ENCODE measurements at regions not wholly inside any gene's neighbourhood (a gene's known extent, or its start where the extent isn't known, plus 50 kb on each side); places are given as distances from the start of the nearest gene placed in this dataset.

DNA sequence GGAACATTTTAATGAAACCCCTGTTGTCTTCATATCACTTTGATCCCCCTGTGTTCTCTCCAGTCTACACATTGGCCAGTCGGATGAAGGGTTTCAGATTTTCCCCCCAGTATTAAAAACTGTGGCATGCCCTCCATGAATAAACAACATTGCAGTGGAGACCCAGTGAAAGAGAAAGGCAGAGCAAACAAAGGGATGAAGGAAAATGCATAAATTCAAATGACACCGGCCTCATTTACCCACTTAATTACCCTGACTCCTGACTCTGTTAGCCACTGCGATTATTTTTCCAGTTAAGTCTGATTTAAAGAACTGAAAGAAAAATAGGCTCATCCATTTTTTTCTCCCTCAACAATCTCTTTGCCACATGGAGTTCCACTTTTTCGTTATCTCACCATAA lies 569.2 kb downstream of the TFAP2B start:
- H3K36me3 Mint-ChIP-seq, result no peaks in the 10 kb centered on the region
- peaks cover 13 to 14% of the 10 kb centered on the region in 2 donors for H3K9me3 Mint-ChIP-seq
- H3K27ac Mint-ChIP-seq, result no peak overlapping the region
- no peak for ATAC-seq
- DNase-seq (ENCODE audit: low spot score in 2 of 2), result no peak

- ATAC-seq, result no peak
- Mint-ChIP-seq H3K9me3 (peaks cover 6 to 7% of the 10 kb centered on the region in 2 donors), H3K36me3 (no peaks in the 10 kb centered on the region), H3K27ac (no peak overlapping the region)
- DNase-seq (ENCODE audit: low spot score in 2 of 2), result no peak
These were observed 575.4 kb downstream of the TFAP2B start for GRCh38 chr6:51394061-51394460.

DNA sequence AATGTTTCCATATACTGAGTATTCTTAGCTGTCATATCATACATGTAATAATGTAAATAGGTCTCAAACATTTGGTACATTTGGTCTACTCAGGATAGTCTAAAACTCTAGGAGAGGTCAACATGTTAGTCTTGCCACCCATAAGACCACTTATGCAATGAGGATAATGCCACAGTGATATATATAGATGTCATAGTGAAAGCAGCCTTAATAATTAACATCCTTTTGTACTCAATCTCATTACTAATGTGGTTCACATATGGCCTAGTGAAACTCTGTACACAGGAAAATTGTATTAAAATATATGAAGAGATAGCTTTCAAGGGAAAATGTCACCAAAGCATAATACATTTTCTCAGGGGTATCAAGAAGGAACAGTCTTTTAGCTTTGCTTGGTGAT lies 577.9 kb downstream of the TFAP2B start:
- no peak for ATAC-seq
- Mint-ChIP-seq H3K36me3 (no peaks in the 10 kb centered on the region), H3K9me3 (peaks cover 3 to 4% of the 10 kb centered on the region in 2 donors), H3K27ac (no peak overlapping the region)
- DNase-seq (ENCODE audit: low spot score in 2 of 2), result no peak

GRCh38 chr6:51398064-51398705 lies 579.5 kb downstream of the TFAP2B start:
- ATAC-seq (no peak), DNase-seq (ENCODE audit: low spot score in 2 of 2) (no peak)
- peaks cover 0 to 3% of the 10 kb centered on the region in 2 donors for H3K9me3 Mint-ChIP-seq
- no peak overlapping the region for H3K27ac Mint-ChIP-seq
- H3K36me3 Mint-ChIP-seq, result no peaks in the 10 kb centered on the region

- H3K9me3 Mint-ChIP-seq, result peaks cover 0 to 3% of the 10 kb centered on the region in 2 donors
- no peak overlapping the region for H3K27ac Mint-ChIP-seq
- ATAC-seq (no peak), DNase-seq (ENCODE audit: low spot score in 2 of 2) (no peak)
- H3K36me3 Mint-ChIP-seq, result no peaks in the 10 kb centered on the region
These were observed 580.1 kb downstream of the TFAP2B start for GRCh38 chr6:51398793-51399192.

DNA sequence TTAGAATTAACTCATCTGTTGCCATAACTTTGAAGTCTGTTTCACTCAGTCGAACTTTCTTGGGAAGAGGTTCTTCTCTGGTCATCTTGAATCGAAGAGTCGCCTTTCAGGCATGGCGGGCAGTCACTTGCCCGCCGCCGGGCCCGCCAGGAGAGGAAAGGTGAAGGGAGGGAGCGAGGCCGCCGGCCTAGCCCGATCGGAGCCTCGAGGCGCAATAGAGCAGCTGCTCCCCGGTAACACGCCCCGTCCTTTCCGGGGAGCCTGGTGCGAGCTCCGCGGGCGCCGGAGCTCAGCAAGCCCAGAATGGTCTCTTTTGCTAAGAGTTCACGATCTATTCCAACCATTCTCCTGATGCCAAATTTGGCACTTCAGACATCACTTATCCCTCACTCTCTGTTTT lies 591.8 kb downstream of the TFAP2B start:
- ATAC-seq (no peak), DNase-seq (ENCODE audit: low spot score in 2 of 2) (no peak)
- H3K9me3 Mint-ChIP-seq, result peaks cover 8 to 14% of the 10 kb centered on the region in 2 donors
- no peak overlapping the region for H3K27ac Mint-ChIP-seq
- no peaks in the 10 kb centered on the region for H3K36me3 Mint-ChIP-seq

DNA sequence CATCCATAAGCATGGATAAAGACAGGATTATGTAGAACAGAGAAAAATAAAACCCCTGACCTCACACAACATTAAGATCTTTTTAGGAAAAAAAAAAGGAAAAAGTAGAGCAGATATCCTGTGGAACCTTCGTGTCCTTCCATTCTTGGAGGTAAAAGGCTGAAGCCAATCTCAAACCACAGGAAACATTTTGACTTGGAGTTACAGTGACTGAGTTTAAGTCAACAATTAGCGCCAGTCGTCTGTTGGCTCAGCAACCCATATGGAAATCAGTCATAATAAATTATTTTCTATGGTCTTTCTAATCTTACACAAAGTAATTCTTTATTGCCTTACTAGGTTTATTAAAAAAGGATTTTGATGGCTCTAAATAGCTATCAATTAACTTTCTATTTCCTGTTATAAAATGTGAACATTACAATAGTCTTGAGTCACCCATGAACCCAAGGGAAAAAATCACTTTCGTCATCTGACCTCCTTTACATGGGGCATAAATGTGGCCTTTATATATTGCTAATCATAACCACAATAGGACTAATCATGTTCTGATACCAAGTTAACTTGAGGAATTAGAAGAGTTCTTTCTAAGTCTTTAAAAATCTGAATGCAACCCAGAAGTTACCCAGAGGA lies 592.9 kb downstream of the TFAP2B start:
- no peak for DNase-seq (ENCODE audit: low spot score in 2 of 2)
- Mint-ChIP-seq H3K36me3 (no peaks in the 10 kb centered on the region), H3K27ac (no peak overlapping the region), H3K9me3 (peaks cover 5 to 10% of the 10 kb centered on the region in 2 donors)
- no peak for ATAC-seq

- DNase-seq (ENCODE audit: low spot score in 2 of 2) (no peak), ATAC-seq (no peak)
- no peaks in the 10 kb centered on the region for H3K36me3 Mint-ChIP-seq
- H3K27ac Mint-ChIP-seq, result no peak overlapping the region
- peaks cover 8 to 13% of the 10 kb centered on the region in 2 donors for H3K9me3 Mint-ChIP-seq
These were observed 595.7 kb downstream of the TFAP2B start for GRCh38 chr6:51414361-51414760.

GRCh38 chr6:51415501-51415900 lies 596.8 kb downstream of the TFAP2B start:
- no peak overlapping the region for H3K27ac Mint-ChIP-seq
- DNase-seq (ENCODE audit: low spot score in 2 of 2) (no peak), ATAC-seq (no peak)
- peaks cover 10 to 15% of the 10 kb centered on the region in 2 donors for H3K9me3 Mint-ChIP-seq
- no peaks in the 10 kb centered on the region for H3K36me3 Mint-ChIP-seq

GRCh38 chr6:51429017-51429712 lies 610.5 kb downstream of the TFAP2B start:
- DNase-seq (ENCODE audit: low spot score in 2 of 2) (no peak), ATAC-seq (no peak)
- Mint-ChIP-seq H3K9me3 (peaks cover 9 to 10% of the 10 kb centered on the region in 2 donors), H3K27ac (no peak overlapping the region), H3K36me3 (no peaks in the 10 kb centered on the region)

GRCh38 chr6:51430589-51430988 lies 611.9 kb downstream of the TFAP2B start:
- DNase-seq (ENCODE audit: low spot score in 2 of 2), result no peak
- no peaks in the 10 kb centered on the region for H3K36me3 Mint-ChIP-seq
- no peak for ATAC-seq
- H3K27ac Mint-ChIP-seq, result no peak overlapping the region
- H3K9me3 Mint-ChIP-seq, result peaks cover 4 to 8% of the 10 kb centered on the region in 2 donors

DNA sequence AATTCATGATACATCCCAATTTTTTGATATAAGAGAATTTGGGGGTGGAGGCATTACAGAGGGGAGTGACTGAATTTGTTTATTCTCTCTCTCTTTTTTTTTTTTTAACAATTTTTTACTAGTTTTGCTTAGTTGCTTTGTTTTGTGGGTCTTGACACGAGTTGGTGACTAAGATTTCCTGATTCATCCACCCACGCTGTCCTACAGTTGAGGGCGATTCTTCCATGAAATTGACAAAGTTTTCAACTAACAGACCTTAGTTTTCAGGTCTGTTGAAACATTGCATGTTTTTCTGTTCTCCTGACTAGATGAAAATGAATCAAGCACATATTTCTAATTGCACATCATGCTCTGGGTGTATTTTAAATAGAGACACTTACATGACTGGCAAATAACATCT lies 613.8 kb downstream of the TFAP2B start:
- ATAC-seq, result no peak
- DNase-seq (ENCODE audit: low spot score in 2 of 2), result no peak
- Mint-ChIP-seq H3K9me3 (peaks cover 8% of the 10 kb centered on the region in 2 donors), H3K27ac (no peak overlapping the region), H3K36me3 (no peaks in the 10 kb centered on the region)

DNA sequence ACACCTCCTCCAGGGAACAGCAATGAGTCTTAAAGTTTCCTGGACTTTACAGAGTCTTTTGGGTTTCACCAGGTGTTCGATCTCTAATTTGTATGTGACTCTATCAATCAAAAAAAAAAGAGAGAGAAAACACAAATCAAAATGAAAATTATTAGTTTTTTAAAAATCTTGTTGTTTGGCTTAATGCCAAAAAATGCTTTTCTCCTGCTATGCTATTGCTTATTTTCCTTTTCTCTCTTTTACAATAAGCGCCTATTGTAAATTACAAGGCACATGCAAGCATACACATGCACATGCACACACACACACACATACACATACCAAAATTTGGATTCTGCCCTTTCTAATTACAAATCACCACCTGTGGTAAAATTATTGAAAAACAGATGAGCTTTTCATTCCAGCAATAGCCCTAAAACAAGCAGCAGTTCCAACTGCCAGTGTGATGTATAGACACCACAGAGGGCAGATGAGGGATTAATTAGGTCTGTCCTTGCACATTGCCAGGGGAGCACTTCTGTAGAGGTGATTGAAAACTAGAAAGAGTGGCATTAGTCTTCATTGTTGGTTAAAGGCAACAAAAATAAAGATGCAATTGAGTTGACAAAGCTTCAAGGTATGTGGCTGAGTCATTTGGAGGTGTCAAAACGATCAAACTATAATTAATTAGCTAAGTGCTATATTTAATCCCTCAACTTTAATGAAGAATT lies 631.7 kb downstream of the TFAP2B start:
- no peak for ATAC-seq
- no peaks in the 10 kb centered on the region for H3K36me3 Mint-ChIP-seq
- H3K27ac Mint-ChIP-seq, result no peak overlapping the region
- no peak for DNase-seq (ENCODE audit: low spot score in 2 of 2)
- H3K9me3 Mint-ChIP-seq, result peaks cover 11 to 13% of the 10 kb centered on the region in 2 donors

DNA sequence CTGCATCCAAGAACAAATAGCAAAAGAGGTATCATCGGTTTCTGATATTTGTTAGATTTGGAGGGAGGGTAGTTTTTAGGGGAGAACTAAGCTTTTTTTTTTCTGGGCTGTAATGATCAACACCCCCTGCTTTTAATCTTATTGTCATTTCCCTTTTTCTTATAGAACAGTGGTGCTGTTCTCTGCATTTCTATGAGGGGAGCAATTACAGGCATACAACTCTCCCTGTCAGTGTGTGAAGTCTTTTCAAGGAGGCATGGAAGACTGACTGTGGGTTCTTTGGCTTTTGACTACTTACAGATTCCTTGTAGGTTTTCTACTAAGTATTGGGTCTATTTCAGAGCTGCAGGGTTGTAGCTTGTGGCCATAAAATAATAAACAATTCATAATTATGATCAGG lies 632.3 kb downstream of the TFAP2B start:
- Mint-ChIP-seq H3K36me3 (no peaks in the 10 kb centered on the region), H3K9me3 (peaks cover 11 to 13% of the 10 kb centered on the region in 2 donors), H3K27ac (no peak overlapping the region)
- DNase-seq (ENCODE audit: low spot score in 2 of 2) (no peak), ATAC-seq (no peak)

GRCh38 chr6:51456282-51456681 lies 631.1 kb downstream of the PKHD1 start:
- H3K9me3 Mint-ChIP-seq, result peaks cover 3 to 4% of the 10 kb centered on the region in 2 donors
- DNase-seq (ENCODE audit: low spot score in 2 of 2), result no peak
- H3K27ac Mint-ChIP-seq, result no peak overlapping the region
- H3K36me3 Mint-ChIP-seq, result no peaks in the 10 kb centered on the region
- ATAC-seq, result no peak

GRCh38 chr6:51459958-51460357 lies 627.5 kb downstream of the PKHD1 start:
- Mint-ChIP-seq H3K9me3 (peaks cover 0 to 4% of the 10 kb centered on the region in 2 donors), H3K36me3 (no peaks in the 10 kb centered on the region), H3K27ac (no peak overlapping the region)
- no peak for ATAC-seq
- DNase-seq (ENCODE audit: low spot score in 2 of 2), result no peak

DNA sequence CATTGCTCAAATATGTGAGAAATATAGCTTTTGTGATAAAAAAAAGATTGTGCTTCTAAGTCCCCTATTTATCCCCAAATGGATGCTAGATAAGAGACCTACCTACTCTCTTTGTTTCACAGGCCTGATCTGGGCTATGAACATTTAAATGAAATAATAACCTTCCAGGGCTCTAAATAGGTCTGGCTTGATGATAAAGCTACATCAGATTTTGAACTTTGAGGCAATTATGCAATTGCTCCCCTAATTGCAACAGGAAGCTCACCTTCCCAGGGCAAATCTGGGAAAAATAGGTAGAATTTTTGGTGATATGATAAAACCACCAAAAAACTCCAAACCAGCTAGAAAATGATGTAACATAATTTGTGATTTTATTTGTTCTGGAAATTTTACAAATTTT lies 624.5 kb downstream of the PKHD1 start:
- DNase-seq (ENCODE audit: low spot score in 2 of 2) (no peak), ATAC-seq (no peak)
- Mint-ChIP-seq H3K27ac (no peak overlapping the region), H3K36me3 (no peaks in the 10 kb centered on the region), H3K9me3 (peaks cover 0 to 8% of the 10 kb centered on the region in 2 donors)

All from activated naive CD4-positive, alpha-beta T cell treated with anti-CD3 and anti-CD28 coated beads, Interleukin-2, amount 50 U/mL, for 72 hours (primary cell).